ENCODE measurements at regions not wholly inside any gene's neighbourhood (a gene's known extent, or its start where the extent isn't known, plus 50 kb on each side); places are given as distances from the start of the nearest gene placed in this dataset.

DNA sequence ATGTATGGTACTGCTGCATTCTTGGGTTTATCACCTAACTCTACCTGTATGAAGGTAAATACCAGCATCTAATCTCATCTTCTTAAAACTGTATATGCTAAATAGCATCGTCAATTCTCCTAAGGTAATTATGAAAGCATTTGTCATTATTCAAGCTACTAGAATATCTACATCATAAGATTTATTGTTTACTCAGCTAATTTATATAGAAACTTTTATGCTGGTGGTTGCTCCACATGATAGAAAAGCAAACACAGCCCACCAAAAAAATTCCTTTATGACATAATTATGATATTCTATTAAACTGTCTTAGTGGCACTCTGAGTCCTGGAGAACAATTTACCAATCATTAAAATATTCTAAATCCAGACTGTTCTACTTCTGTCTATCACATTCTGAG, 1226.1 kb upstream of the NRXN1 start (continued):
- no peak for TF ChIP-seq BCL3 (IDR thresholded peaks at IDR 0.05; ENCODE audit: borderline replicate concordance, insufficient read depth, low read depth, low read length, poor library complexity, severe bottlenecking)
- TF ChIP-seq RUNX3 (IDR thresholded peaks at IDR 0.05; ENCODE audit: low read length) = no peak
- TF ChIP-seq JUND (IDR thresholded peaks at IDR 0.05; ENCODE audit: low read depth, low read length) = no peak
- TF ChIP-seq E2F4 (IDR thresholded peaks at IDR 0.05; ENCODE audit: low read depth, low read length) = no peak
- TF ChIP-seq MTA2 (IDR thresholded peaks at IDR 0.05; ENCODE audit: low read depth) = no peak
- no peak for TF ChIP-seq SMAD5 (IDR thresholded peaks at IDR 0.05; ENCODE audit: low read depth)
- TF ChIP-seq SREBF1 (IDR thresholded peaks at IDR 0.05; ENCODE audit: low read length) = no peak
- TF ChIP-seq IKZF1 (conservative IDR thresholded peaks at IDR 0.05) = no peak
- TF ChIP-seq, protein P1, sequence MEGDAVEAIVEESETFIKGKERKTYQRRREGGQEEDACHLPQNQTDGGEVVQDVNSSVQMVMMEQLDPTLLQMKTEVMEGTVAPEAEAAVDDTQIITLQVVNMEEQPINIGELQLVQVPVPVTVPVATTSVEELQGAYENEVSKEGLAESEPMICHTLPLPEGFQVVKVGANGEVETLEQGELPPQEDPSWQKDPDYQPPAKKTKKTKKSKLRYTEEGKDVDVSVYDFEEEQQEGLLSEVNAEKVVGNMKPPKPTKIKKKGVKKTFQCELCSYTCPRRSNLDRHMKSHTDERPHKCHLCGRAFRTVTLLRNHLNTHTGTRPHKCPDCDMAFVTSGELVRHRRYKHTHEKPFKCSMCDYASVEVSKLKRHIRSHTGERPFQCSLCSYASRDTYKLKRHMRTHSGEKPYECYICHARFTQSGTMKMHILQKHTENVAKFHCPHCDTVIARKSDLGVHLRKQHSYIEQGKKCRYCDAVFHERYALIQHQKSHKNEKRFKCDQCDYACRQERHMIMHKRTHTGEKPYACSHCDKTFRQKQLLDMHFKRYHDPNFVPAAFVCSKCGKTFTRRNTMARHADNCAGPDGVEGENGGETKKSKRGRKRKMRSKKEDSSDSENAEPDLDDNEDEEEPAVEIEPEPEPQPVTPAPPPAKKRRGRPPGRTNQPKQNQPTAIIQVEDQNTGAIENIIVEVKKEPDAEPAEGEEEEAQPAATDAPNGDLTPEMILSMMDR (IDR thresholded peaks at IDR 0.05 in 2 of 3, conservative IDR thresholded peaks at IDR 0.05 in 1 of 3; ENCODE audit: control insufficient read depth in 2 of 3, extremely low read depth in 1 of 3, insufficient read depth in 1 of 3, low read depth in 3 of 3, low read length in 3 of 3) = no peak
- TF ChIP-seq NFIC (IDR thresholded peaks at IDR 0.05; ENCODE audit: low read depth, low read length) = no peak
